Neural cell (in vitro differentiated cells): ENCODE measurements at regions not wholly inside any gene's neighbourhood (a gene's known extent, or its start where the extent isn't known, plus 50 kb on each side); places are given as distances from the start of the nearest gene placed in this dataset.

Source experiments
- MXI1 ChIP-seq: fragments of 450-650 bp; conservative IDR thresholded peaks from 2 replicates; pipeline ENCODE4 v1.6.1; 2014; ENCODE audit warnings: antibody characterized with exemption, mild to moderate bottlenecking; ENCODE audit not compliant: poor library complexity, severe bottlenecking
- POLR2AphosphoS5 ChIP-seq: IDR thresholded peaks from 2 replicates; pipeline ENCODE4 v1.6.1; 2012
- RAD21 ChIP-seq: fragments of 450-650 bp; conservative IDR thresholded peaks from 2 replicates; pipeline ENCODE4 v1.6.1; 2014; ENCODE audit warnings: antibody characterized with exemption, mild to moderate bottlenecking, moderate library complexity
- TF ChIP-seq, protein P1 (sequence below): fragments of 450-650 bp; IDR thresholded peaks from 2 replicates; pipeline ENCODE4 v1.5.1; 2014; ENCODE audit warnings: antibody characterized with exemption, mild to moderate bottlenecking, moderate library complexity; ENCODE audit not compliant: poor library complexity, severe bottlenecking
- TF ChIP-seq, protein P2 (sequence below): IDR thresholded peaks from 2 replicates; pipeline ENCODE4 v1.6.1; 2012; ENCODE audit warnings: borderline replicate concordance

DNA sequence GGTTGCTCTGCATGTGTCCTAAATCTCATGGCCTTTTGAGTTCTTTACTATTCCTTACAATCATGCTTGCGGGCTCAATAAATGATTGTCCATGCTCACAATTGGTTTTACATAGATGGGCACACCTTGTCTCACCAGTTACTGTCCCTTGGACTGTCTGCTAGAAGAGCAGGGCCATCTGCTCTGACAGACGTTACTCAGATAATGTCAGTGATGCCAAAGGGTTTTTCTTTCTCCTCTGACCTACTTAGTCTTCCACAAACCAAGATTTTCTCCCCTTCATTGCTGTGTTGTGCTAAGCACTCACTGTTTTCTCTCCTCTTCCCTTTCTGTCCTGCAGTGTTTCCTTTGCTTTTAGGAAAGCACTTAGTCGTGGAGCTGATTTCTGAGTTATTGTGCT lies 562.3 kb downstream of the KIF4B start:
- TF ChIP-seq RAD21 (no peak), POLR2AphosphoS5 (no peak), MXI1 (no peak)
- TF ChIP-seq, protein P1, sequence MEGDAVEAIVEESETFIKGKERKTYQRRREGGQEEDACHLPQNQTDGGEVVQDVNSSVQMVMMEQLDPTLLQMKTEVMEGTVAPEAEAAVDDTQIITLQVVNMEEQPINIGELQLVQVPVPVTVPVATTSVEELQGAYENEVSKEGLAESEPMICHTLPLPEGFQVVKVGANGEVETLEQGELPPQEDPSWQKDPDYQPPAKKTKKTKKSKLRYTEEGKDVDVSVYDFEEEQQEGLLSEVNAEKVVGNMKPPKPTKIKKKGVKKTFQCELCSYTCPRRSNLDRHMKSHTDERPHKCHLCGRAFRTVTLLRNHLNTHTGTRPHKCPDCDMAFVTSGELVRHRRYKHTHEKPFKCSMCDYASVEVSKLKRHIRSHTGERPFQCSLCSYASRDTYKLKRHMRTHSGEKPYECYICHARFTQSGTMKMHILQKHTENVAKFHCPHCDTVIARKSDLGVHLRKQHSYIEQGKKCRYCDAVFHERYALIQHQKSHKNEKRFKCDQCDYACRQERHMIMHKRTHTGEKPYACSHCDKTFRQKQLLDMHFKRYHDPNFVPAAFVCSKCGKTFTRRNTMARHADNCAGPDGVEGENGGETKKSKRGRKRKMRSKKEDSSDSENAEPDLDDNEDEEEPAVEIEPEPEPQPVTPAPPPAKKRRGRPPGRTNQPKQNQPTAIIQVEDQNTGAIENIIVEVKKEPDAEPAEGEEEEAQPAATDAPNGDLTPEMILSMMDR = no peak
- TF ChIP-seq, protein P2, sequence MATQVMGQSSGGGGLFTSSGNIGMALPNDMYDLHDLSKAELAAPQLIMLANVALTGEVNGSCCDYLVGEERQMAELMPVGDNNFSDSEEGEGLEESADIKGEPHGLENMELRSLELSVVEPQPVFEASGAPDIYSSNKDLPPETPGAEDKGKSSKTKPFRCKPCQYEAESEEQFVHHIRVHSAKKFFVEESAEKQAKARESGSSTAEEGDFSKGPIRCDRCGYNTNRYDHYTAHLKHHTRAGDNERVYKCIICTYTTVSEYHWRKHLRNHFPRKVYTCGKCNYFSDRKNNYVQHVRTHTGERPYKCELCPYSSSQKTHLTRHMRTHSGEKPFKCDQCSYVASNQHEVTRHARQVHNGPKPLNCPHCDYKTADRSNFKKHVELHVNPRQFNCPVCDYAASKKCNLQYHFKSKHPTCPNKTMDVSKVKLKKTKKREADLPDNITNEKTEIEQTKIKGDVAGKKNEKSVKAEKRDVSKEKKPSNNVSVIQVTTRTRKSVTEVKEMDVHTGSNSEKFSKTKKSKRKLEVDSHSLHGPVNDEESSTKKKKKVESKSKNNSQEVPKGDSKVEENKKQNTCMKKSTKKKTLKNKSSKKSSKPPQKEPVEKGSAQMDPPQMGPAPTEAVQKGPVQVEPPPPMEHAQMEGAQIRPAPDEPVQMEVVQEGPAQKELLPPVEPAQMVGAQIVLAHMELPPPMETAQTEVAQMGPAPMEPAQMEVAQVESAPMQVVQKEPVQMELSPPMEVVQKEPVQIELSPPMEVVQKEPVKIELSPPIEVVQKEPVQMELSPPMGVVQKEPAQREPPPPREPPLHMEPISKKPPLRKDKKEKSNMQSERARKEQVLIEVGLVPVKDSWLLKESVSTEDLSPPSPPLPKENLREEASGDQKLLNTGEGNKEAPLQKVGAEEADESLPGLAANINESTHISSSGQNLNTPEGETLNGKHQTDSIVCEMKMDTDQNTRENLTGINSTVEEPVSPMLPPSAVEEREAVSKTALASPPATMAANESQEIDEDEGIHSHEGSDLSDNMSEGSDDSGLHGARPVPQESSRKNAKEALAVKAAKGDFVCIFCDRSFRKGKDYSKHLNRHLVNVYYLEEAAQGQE = no peak
